WI38 (cell line): ENCODE measurements at regions not wholly inside any gene's neighbourhood (a gene's known extent, or its start where the extent isn't known, plus 50 kb on each side); places are given as distances from the start of the nearest gene placed in this dataset.

ENCODE experiments used
- H3K4me3 ChIP-seq: 2 replicates; pipeline ENCODE4 v1.5.1; 2011; ENCODE audit warnings: low read depth, mild to moderate bottlenecking, control low read depth, low read length
- TF ChIP-seq, protein P1 (sequence below): IDR thresholded peaks from 2 replicates; pipeline ENCODE4 v1.5.1; 2012; ENCODE audit warnings: low read depth, mild to moderate bottlenecking, control low read depth, low read length

DNA sequence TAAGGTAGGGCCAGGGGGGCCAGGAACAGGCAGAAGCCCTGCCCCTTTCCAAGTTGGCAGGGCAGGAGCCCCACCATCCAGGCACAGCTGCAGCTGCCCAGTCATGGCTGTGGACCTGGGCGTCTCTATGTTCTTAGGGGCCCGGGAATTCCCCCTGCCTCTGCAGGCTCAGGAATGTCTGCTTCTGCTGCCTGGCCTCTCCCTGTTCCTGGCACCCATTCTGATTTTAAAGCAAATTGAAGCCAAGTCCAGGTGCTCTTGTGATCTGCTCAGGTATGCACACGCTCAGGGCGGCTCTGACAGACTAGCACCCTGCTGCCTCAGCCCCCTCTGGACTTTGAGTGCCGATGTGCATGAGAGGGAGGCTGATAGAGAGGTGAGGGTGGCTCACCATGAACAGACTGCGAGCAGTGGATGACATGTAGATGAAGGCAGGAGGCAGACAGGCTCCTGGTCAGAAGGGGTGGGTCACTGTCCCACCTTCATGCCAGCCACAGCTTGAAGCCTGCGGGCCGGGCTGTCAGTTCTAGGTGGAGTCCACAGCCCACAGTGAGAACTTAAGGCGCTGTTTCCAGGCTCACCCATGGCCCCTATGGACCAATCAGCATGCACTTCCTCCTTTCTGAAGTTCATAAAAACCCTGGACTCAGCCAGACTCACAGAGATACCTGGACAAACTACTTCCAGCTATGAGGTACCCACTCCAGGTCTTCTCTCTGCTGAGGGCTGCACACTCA is 747.8 kb upstream of the GBE1 start:
- TF ChIP-seq, protein P1, sequence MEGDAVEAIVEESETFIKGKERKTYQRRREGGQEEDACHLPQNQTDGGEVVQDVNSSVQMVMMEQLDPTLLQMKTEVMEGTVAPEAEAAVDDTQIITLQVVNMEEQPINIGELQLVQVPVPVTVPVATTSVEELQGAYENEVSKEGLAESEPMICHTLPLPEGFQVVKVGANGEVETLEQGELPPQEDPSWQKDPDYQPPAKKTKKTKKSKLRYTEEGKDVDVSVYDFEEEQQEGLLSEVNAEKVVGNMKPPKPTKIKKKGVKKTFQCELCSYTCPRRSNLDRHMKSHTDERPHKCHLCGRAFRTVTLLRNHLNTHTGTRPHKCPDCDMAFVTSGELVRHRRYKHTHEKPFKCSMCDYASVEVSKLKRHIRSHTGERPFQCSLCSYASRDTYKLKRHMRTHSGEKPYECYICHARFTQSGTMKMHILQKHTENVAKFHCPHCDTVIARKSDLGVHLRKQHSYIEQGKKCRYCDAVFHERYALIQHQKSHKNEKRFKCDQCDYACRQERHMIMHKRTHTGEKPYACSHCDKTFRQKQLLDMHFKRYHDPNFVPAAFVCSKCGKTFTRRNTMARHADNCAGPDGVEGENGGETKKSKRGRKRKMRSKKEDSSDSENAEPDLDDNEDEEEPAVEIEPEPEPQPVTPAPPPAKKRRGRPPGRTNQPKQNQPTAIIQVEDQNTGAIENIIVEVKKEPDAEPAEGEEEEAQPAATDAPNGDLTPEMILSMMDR: no peak
- H3K4me3 ChIP-seq: no peak overlapping the region

DNA sequence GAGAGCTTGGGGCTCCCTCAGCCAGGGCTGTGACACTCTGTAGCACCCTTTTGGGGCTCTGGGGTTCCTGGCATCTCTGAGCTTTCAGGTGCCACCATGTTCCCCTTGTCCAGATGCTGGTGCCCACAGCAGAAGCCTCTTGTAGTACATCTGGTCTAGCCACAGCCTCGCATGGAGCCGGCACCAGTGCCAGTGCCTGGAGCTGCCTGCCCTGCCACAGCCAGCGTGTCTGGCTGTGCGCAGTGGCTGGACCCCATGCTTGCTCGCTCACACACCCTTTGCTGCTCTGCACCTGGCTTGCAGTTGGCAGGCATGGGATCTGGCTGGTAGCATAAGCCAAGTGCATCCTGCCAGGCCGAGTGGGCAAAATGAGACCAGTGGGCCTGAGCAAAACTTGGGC is 744.8 kb upstream of the GBE1 start:
- H3K4me3 ChIP-seq: no peak overlapping the region
- TF ChIP-seq, protein P1: no peak

DNA sequence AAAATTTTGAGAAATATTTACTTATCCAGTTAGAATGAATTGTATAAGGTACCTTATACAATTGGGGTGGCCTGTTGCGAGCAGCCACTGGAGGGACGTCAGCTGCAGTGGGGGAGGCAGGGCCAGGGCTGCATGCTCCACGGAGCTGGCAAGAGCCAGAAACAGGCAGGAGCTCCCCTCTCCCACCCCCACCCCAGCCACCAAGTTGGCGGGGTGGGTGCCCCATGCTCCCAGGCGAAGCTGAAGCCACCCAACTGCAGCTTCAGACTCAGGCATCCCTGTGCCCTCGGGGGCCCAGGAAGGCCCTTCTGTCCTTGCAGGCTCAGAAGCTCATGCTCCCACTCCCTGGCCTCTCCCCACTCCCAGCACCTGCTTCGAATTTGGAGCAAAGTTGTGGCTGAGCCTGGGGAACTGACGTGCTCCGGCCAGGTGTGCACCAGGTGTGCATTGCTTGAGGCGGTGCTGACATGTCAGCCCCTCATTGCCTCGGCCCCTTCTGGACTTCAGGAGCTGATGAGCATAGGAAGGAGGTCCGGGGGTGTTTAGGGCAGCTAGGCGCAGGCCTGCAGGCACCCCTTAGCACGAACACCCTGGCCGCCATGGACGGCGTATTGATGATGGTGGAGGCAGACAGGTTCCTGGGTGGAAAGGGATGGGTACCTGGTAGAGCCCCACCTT is 743.8 kb upstream of the GBE1 start:
- H3K4me3 ChIP-seq: no peak overlapping the region
- TF ChIP-seq, protein P1: no peak

DNA sequence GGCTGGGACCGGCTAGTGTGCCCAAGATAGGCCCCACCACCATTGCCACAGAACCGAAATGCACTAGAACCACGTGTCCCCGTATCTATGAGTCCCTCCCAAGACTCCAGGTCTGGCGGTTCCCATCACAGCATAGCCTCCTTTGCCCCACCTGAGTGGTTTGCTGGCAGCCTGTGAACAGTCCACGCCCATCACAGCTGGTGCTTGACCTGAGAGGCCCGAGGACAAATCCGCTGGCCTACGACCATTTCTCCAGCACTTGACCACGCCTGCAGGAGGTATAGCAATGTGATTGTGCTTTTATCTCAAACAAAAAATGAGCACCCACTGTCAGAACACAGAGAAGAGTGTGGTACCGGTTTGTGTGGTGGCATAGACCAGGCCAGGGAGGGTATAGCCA is 736.7 kb upstream of the GBE1 start:
- TF ChIP-seq, protein P1: no peak
- H3K4me3 ChIP-seq: no peak overlapping the region

DNA sequence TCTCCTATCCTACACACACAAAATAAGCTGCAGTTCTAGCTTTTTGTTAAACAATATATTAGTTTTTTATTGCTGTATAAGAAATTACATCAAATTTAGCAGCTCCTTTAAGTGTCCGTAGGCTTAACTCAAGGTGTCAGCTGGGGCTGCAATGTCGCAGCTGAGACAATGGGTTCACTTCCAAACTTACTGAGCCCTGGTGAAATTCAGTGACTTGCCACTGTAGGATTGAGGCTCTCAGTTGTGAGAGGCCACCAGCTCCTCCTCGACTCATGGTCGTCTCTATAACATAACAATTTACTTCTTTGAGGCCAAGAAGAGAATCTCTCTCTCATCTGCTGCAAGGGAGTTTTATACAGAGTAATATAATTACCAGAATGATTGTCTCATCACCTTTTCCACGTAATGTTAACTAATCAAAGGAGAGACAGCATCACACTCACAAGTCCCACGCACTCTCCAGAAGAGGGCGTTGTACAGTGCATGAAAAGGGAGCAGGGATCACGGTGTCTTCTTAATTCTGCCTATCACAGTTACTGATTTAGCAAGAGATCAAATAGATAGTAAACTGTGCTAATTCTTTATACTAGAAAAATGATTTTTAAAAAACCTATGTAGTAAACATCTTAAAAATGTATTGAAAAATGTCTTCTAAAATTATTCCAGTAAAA is 735.6 kb upstream of the GBE1 start:
- TF ChIP-seq, protein P1: no peak

DNA sequence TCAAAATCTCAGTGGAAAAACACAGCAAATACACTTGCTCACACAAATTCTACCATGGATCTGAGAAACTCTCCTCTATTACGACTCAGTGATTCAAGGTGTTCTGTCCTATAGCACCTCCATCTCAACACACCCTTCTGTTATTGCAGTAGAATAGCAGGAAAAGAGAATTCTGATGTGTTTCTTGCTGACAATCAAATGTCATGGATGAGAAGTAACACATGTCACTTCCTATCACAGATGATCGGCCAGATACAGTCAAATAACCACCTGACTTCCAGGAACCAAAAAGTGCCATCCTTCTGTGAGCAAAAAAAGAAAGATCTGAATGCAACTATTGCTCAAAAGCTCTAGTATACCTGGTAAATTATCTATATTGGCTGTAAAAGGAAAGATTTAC is 734.2 kb upstream of the GBE1 start:
- H3K4me3 ChIP-seq: no peak overlapping the region
- TF ChIP-seq, protein P1: no peak

More for the DNA sequence above, 735.6 kb upstream of the GBE1 start:
- no peak overlapping the region for H3K4me3 ChIP-seq
